ENCODE measurements at regions not wholly inside any gene's neighbourhood (a gene's known extent, or its start where the extent isn't known, plus 50 kb on each side); places are given as distances from the start of the nearest gene placed in this dataset.
A peak's percentile ranks its signal among the peaks of the same experiment; 100 is the strongest.
"Not testable (repeated sequence)": the region's sequence is repeated elsewhere in the genome, so short reads cannot be mapped to it uniquely, and the experiment has no call there.

DNA sequence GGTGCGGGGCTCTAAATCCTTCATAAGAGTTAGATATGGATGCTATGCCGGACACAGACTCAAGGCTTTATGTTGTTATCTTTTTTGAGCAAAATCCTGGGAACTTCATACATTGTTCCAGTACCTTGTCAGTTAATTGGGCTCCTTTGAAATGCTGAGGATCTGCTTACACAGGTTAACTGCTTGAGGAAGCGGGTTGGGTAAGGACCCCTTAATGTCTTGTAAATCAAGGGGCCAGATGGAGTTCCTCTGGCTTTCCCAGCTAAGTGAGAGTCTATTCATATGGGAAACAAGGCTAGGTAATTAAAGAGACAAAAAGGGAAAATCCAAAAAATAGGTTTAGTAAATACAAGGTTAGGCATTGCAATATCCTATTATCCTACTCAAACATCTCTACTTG lies 141.5 kb downstream of the OR2B2 start:
- no peak for DNase-seq

DNA sequence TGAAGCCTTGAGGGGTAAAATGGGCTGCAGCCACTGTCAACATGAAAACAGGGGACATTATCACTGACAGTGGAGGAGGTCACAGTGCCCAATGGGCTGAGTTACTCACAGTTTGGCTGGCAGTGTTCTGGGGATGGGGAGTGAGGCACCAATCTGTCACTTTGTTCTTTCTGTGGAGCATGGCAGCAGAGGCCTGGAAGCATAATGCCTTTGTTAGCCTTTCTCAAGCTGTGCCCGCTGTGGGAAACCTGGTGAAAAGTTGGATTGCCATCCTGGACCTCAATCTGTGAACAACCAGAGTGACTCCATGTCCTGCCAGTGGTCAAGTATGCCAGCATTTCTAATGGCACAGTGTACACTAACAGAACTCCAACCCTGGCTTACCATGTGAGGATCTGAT lies 143.6 kb downstream of the OR2B2 start:
- DNase-seq, result no peak

GRCh38 chr6:27767851-27768250 lies 144.3 kb downstream of the OR2B2 start:
- no peak for DNase-seq

DNA sequence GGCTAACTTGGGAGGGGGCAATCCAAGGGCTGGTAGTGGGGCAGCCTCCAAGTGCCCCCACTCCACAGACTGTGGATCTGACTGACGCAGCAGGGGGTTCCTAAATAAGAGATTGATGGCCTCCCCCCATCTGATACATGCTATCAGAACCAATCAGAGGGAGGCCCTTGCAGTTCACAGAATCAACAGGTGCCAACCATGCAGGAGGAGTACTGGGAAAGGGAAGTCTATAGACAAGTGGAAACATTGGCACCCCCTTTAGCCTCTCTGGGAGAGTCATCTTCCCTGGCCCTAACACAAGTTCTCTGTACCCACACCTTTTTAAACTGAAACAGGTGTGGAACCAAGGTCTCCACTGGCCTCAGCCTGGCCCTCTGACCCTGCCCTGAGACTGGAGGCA lies 145.8 kb downstream of the OR2B2 start:
- DNase-seq, result no peak

DNA sequence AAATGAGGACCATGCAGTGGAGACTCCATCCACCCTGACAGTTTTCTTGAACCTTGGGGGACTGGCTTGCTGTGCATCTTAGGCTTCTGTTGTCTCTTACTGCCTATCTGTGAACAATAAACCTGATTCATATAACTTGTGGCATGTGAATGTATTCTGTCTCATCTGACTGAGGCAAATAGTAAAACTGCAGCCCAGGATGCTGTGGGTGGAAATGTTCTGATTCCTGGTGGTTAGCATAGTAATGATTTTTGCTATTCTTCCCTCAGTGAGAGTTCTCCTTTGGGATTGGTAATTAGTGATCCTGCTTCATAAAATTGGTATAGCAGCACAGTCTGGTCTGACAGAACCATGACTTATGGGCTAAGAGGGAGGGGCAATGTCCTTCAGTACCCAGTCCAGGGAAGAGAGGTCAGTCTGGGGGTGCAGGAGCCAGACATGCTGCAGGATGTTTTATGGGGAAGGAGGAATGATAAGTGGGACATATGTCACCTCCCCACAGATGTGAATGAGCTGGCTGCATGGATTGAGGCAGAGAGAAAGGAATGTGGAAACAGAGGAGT lies 147.1 kb downstream of the OR2B2 start:
- DNase-seq, result no peak

DNA sequence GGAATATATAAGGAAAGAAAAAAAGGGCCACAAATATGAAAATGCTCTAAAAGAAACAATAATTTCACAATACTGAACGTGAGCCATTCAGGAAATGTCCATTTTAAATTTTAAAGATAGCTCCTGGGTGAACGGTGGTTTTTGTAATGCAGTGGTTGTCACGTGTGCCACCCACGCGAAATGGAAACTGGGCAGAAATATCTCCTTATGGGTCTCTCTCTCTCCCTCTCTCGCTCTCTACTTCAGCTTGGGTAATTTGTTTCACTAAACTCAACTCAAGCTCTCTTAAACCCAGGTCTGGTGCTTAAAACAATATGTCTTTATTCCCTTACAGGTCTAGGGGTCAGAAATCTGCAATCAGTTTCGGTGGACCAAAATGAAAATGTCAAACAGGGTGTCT lies 150.8 kb downstream of the OR2B2 start:
- DNase-seq, result no peak

- no peak for DNase-seq
Observed at GRCh38 chr6:27760464-27760863, 151.7 kb downstream of the OR2B2 start.

DNA sequence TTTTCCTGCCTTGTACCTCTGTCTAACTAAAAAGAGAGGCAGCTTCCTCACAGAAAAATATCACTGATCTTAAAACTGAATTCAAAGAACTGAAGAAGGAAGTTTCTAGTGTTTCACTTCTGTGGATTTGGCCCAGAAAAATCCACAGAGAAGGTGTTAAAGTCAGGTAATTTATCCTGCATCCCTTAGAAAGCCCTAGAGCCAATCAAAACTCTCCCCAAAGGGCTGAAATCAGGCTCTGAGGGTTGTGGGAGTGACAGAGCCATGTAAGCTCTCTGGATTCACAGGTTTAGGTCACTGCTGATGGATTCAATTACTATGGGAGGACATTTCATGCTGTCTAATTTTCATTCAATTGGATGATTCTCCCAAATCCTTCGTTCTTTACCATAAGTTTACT lies 152.3 kb downstream of the OR2B2 start:
- no peak for DNase-seq

DNA sequence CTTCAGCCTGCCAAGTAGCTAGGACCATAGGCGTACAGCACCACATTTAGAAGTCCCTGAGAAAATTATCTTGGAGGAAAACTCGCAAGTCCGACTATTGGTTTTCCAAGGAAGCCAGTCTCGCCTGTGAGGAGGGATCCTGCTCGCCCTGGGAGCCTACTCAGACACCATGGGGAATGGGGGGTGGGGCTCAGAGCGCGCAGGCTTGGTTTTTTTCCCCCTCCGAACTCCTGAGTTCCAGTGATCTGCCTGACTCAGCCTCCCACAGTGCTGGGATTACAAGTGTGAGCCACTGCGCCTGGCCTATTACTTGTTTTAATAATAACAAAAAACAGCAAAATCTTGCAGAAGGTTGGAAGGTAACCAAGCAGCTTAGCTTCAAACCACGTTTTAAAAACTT lies 153.7 kb downstream of the OR2B2 start:
- no peak for DNase-seq

- no peak for DNase-seq
Observed at GRCh38 chr6:27757307-27757706, 154.9 kb downstream of the OR2B2 start.

DNA sequence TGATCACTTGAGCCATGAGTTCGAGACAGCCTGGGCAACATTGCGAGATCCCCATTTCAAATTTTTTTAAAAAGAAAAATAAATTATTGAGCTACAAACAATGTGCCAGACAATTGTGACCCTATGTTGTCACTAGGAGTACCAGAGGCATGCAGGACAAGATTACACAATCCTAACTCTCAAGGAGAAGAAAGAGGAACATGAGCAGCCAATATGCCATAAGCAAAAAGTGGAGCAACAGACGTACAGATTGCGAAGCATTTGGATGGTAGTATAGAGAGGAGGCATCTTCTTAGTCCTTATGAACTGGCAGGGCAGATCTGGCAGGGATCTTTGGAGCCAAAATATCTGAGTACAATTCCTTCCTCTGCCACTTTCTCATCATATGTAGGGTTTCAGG lies 156.4 kb downstream of the OR2B2 start:
- DNase-seq, result no peak

- no peak for DNase-seq
Observed at GRCh38 chr6:27754408-27754782, 157.8 kb downstream of the OR2B2 start.

DNA sequence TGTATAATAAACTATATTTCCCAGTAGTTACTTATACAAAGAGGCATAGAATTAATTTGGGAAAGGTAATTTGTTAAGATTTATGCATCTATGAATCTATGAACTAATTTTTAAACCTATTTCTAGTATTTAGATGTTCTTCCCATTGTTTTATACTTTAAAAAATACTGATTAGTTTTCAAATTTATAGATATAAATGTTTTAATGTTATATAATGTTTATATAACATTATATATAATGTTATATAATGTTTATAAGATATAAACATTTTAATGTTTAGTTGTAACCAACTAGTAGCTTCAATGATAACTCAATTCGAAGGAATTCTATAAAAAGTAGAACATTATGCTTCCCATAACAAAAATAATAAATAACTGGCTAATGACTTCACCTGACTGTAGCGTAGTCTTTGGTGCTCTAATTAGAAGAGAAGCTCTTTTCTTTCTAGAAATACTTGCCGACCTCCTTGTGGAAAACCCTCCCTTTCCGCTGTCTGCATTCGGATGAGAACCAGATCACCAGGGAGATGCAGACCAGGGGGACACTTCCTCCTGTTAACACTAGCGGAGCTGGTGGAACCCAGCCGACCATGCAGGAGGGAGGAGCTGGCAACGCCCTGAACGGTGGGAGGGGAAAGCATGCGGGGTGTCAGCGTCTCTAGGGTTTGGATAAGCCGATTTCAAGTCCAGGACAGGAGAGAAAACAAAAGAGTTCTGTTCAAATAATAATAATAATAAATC lies 158.4 kb downstream of the OR2B2 start:
- peak; percentile 48 for DNase-seq

- peak; percentile 40 for DNase-seq
Observed at GRCh38 chr6:27752038-27752885, 159.9 kb downstream of the OR2B2 start.

- DNase-seq, result no peak
Observed at GRCh38 chr6:27748661-27749060, 163.5 kb downstream of the OR2B2 start.

DNA sequence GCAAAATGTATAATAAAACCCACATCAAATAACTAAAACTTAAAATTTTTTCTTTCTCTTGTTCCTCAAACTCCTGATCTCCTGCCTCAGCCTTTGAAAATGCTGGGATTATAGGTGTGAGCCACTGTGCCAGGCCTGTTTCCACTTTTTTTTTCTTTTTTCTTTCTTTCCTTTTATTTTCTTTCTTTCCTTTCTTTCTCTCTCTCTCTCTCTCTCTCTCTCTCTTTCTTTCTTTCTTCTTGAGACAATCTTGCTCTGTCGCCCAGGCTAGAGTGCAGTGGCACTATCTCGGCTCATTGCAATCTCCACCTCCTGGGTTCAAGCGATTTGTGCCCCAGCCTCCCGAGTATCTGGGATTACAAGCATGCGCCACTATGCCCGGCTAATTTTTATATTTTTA lies 164.6 kb downstream of the OR2B2 start:
- DNase-seq, result no peak

- not testable (repeated sequence) for DNase-seq
Observed at GRCh38 chr6:27746860-27747259, 165.3 kb downstream of the OR2B2 start.

DNA sequence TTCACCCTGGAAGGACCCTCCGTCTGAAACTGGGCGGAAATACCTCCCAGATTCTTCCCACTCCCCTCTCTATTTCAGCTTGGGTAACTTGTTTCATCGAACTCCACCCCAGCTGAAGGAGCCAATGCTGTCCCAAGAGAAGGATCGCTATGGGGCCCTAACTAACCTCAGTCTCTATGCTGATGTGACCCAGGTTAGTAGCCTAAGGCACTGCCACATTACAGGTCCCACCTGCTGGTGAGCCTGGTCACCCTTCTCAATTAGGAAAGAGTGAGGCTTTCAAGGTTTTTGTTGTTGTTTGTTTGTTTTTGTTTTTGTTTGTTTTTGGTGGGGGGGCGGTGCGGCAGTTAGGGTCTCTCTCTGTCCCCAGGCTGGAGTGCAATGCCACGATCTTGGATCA lies 168.4 kb downstream of the OR2B2 start:
- no peak for DNase-seq

DNA sequence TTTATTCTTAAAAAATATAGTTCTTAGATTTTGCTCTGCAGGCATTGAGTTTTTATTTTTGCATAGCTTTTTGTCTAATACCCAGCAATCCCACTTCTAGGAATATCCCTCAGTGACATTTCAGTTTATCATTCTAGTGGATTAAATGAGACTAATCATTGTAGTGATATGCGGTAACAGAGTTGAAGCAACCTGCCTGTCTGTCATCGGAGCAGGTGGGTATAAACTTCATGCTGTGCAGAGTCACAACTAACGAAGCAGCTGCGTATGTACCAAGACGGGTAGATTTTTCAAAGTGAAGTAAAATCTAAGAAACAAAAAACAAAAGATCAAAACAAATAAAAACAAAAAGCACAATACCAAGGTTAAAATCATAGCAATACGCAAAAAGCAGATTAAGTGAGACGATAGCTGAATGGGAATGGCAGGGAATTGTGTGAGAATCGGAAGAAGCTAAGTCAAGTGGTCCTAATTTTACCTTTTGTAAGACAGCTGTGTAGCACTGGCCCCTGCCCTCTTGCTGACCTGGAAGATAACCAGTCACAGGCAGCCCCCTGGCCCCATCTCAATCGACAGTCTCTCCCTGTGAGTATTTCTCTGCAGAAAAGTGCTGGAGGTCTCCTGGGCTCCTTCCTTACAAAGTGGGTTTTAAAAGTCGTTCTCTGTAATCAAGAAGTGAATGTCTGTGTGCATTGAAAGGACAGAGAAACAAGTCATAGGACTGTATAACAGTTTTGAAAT lies 169.2 kb downstream of the OR2B2 start:
- DNase-seq, result no peak

GRCh38 chr6:27739902-27740301 lies 172.3 kb downstream of the OR2B2 start:
- not testable (repeated sequence) for DNase-seq

- DNase-seq, result no peak
Observed at GRCh38 chr6:27736686-27737085, 175.5 kb downstream of the OR2B2 start.

DNA sequence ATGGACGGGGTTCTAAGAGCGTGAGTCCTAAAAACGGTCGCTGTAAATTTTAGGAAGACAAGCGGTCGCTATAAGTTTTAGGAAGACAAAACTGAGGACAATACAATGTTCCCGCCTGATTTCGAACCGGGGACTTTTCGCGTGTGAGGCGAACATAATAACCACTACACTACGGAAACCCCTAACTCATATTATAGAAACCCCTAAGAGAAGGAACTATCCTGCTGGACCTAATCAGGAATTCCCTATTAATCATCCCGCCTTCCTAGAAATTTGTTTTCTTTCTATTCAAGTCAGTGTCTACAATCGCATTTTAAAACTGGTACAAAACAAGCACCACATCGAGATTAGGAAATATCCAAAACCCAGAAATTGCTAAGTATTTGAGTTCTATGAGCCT lies 183.8 kb downstream of the OR2B2 start:
- DNase-seq, result no peak

DNA sequence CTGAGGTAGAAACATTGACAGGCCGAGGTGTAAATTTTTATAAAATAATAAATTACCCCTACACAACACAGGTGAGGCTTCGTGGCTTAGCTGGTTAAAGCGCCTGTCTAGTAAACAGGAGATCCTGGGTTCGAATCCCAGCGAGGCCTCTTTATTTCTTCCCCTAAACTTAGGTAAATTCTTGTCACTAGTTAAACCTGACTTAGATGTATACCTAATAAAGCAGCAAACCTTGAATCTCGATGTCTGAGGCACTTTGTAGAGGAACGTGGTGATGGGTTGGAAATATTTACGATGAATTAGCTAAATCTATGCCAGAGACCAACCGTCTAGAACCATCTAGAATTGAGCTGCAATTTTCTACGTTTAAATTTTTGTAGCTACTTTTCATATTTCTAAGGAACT lies 185.6 kb downstream of the OR2B2 start:
- no peak for DNase-seq
